DMS 273 (cell line): ENCODE measurements at regions not wholly inside any gene's neighbourhood (a gene's known extent, or its start where the extent isn't known, plus 50 kb on each side); places are given as distances from the start of the nearest gene placed in this dataset.
"Not testable (repeated sequence)": the region's sequence is repeated elsewhere in the genome, so short reads cannot be mapped to it uniquely, and the experiment has no call there.

Experiments used
- DNase-seq: peaks from one replicate; lab custom pipeline; 2025; ENCODE audit not compliant: unreplicated experiment; lab: John Stamatoyannopoulos, UW

GRCh38 chr20:29296256-29297230 is 1960.9 kb upstream of the DEFB115 start:
- DNase-seq: no peak

- DNase-seq: no peak
These were observed 1959.8 kb upstream of the DEFB115 start for GRCh38 chr20:29297411-29298270.

- no peak for DNase-seq
These were observed 1959.2 kb upstream of the DEFB115 start for GRCh38 chr20:29298271-29298590.

- DNase-seq: no peak
These were observed 1958.5 kb upstream of the DEFB115 start for GRCh38 chr20:29298759-29299613.

- no peak for DNase-seq
These were observed 1957.5 kb upstream of the DEFB115 start for GRCh38 chr20:29299811-29300578.

- no peak for DNase-seq
These were observed 1956.6 kb upstream of the DEFB115 start for GRCh38 chr20:29300579-29301551.

GRCh38 chr20:29301624-29302259 is 1955.7 kb upstream of the DEFB115 start:
- DNase-seq: no peak

GRCh38 chr20:29302979-29303644 is 1954.4 kb upstream of the DEFB115 start:
- no peak for DNase-seq

GRCh38 chr20:29306390-29307072 is 1950.9 kb upstream of the DEFB115 start:
- no peak for DNase-seq

- not testable (repeated sequence) for DNase-seq
These were observed 1950.0 kb upstream of the DEFB115 start for GRCh38 chr20:29307484-29307883.

- not testable (repeated sequence) for DNase-seq
These were observed 1948.5 kb upstream of the DEFB115 start for GRCh38 chr20:29308956-29309355.

GRCh38 chr20:29309481-29309880 is 1948.0 kb upstream of the DEFB115 start:
- DNase-seq: not testable (repeated sequence)

- DNase-seq: not testable (repeated sequence)
These were observed 1946.4 kb upstream of the DEFB115 start for GRCh38 chr20:29311046-29311445.

- not testable (repeated sequence) for DNase-seq
These were observed 1944.8 kb upstream of the DEFB115 start for GRCh38 chr20:29312679-29313078.

GRCh38 chr20:29313481-29313880 is 1944.0 kb upstream of the DEFB115 start:
- no peak for DNase-seq

- no peak for DNase-seq
These were observed 1943.2 kb upstream of the DEFB115 start for GRCh38 chr20:29314294-29314693.

GRCh38 chr20:29318871-29319461 is 1938.5 kb upstream of the DEFB115 start:
- DNase-seq: no peak
